HEK293T (cell line): ENCODE measurements at regions not wholly inside any gene's neighbourhood (a gene's known extent, or its start where the extent isn't known, plus 50 kb on each side); places are given as distances from the start of the nearest gene placed in this dataset.

Experiments used
- CTCF ChIA-PET: fragments of 350-600 bp; formaldehyde crosslinking; extraction: SDS; loops from one replicate; lab custom pipeline; 2021; ENCODE audit warnings: antibody characterized with exemption, inconsistent platforms; lab: Yijun Ruan, JAX
- POLR2A ChIA-PET: fragments of 350-600 bp; formaldehyde crosslinking; extraction: SDS; loops from one replicate; lab custom pipeline; 2020; ENCODE audit warnings: antibody characterized with exemption, inconsistent platforms; lab: Yijun Ruan, JAX
- DNase-seq: peaks from one replicate; pipeline ENCODE4 v3.0.0; 2012; ENCODE audit warnings: mixed read lengths; ENCODE audit errors: extremely low spot score
- ARNT ChIP-seq: fragments of 450-650 bp; IDR thresholded peaks from 2 replicates; pipeline ENCODE4 v1.6.1; 2017; ENCODE audit warnings: mild to moderate bottlenecking
- BHLHE40 ChIP-seq: fragments of 450-650 bp; IDR thresholded peaks from 2 replicates; pipeline ENCODE4 v1.6.1; 2016; ENCODE audit warnings: mild to moderate bottlenecking, moderate library complexity, borderline replicate concordance
- CTBP1 ChIP-seq: fragments of 450-650 bp; IDR thresholded peaks from 2 replicates; pipeline ENCODE4 v1.6.1; 2016; ENCODE audit warnings: borderline replicate concordance
- ELF4 ChIP-seq: fragments of 450-650 bp; IDR thresholded peaks from 2 replicates; pipeline ENCODE4 v1.6.1; 2017; ENCODE audit warnings: antibody characterized with exemption
- FOXA1 ChIP-seq: fragments of 450-650 bp; IDR thresholded peaks from 2 replicates; pipeline ENCODE4 v1.6.1; 2016; ENCODE audit warnings: mild to moderate bottlenecking
- FOXK2 ChIP-seq: fragments of 450-650 bp; IDR thresholded peaks from 2 replicates; pipeline ENCODE4 v1.6.1; 2016; ENCODE audit warnings: mild to moderate bottlenecking
- FOXM1 ChIP-seq: fragments of 450-650 bp; IDR thresholded peaks from 2 replicates; pipeline ENCODE4 v1.6.1; 2017; ENCODE audit warnings: mild to moderate bottlenecking, borderline replicate concordance
- HDGF ChIP-seq: fragments of 450-650 bp; IDR thresholded peaks from 2 replicates; pipeline ENCODE4 v1.6.1; 2017; ENCODE audit warnings: antibody characterized with exemption, borderline replicate concordance
- L3MBTL2 ChIP-seq: fragments of 450-650 bp; conservative IDR thresholded peaks from 2 replicates; pipeline ENCODE4 v1.6.1; 2016; ENCODE audit warnings: mild to moderate bottlenecking
- LEF1 ChIP-seq: fragments of 450-650 bp; IDR thresholded peaks from 2 replicates; pipeline ENCODE4 v1.6.1; 2017; ENCODE audit warnings: mild to moderate bottlenecking, borderline replicate concordance
- NFRKB ChIP-seq: fragments of 450-650 bp; IDR thresholded peaks from 2 replicates; pipeline ENCODE4 v1.6.1; 2016; ENCODE audit warnings: mild to moderate bottlenecking, moderate library complexity
- SP1 ChIP-seq: fragments of 450-650 bp; IDR thresholded peaks from 2 replicates; pipeline ENCODE4 v1.6.1; 2017
- SUZ12 ChIP-seq: fragments of 450-650 bp; IDR thresholded peaks from 2 replicates; pipeline ENCODE4 v1.6.1; 2016; ENCODE audit warnings: mild to moderate bottlenecking
- TARDBP ChIP-seq: fragments of 450-650 bp; IDR thresholded peaks from 2 replicates; pipeline ENCODE4 v1.6.1; 2016
- ZNF384 ChIP-seq: fragments of 450-650 bp; IDR thresholded peaks from 2 replicates; pipeline ENCODE4 v1.6.1; 2016
- TF ChIP-seq, protein P1 (sequence below): fragments of 450-650 bp; IDR thresholded peaks from 2 replicates; pipeline ENCODE4 v1.6.1; 2016

- DNase-seq: no peak
- ChIA-PET CTCF (no interaction called here), POLR2A (no interaction called here)
- no peak for TF ChIP-seq FOXM1
- no peak for TF ChIP-seq ELF4
- TF ChIP-seq HDGF: no peak
- TF ChIP-seq, protein P1, sequence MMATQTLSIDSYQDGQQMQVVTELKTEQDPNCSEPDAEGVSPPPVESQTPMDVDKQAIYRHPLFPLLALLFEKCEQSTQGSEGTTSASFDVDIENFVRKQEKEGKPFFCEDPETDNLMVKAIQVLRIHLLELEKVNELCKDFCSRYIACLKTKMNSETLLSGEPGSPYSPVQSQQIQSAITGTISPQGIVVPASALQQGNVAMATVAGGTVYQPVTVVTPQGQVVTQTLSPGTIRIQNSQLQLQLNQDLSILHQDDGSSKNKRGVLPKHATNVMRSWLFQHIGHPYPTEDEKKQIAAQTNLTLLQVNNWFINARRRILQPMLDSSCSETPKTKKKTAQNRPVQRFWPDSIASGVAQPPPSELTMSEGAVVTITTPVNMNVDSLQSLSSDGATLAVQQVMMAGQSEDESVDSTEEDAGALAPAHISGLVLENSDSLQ: no peak
- no peak for TF ChIP-seq ZNF384
These were observed 1178.7 kb upstream of the LRRTM1 start for GRCh38 chr2:81483254-81483653.

DNA sequence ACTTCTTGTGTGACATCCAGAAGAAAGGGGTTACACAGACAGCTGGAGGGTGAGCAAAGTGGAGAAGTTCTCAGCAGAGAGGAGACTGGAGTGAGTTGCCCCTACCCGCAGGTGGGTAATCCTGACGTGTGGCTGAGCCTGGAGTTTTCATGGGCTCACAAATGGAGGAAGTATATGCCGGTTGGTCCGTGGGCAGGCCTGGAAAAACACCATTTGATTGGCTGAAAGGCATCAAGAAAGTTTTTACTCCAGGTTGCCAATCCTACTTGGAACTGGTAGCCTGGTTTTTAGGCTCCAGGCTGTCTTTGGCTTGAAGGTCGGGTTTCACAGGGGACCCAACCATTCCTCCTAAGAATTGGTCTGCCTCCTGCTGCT is 1177.4 kb upstream of the LRRTM1 start:
- ChIA-PET CTCF (no interaction called here), POLR2A (no interaction called here)
- no peak for DNase-seq
- TF ChIP-seq FOXA1 (no peak), FOXM1 (no peak), ARNT (no peak), HDGF (no peak), SUZ12 (no peak), SP1 (no peak), CTBP1 (no peak), FOXK2 (no peak), LEF1 (no peak), BHLHE40 (no peak), TARDBP (no peak), ELF4 (no peak), ZNF384 (no peak), L3MBTL2 (no peak), NFRKB (no peak)
- TF ChIP-seq, protein P1: no peak

- ChIA-PET POLR2A (no interaction called here), CTCF (no interaction called here)
- DNase-seq: peak; percentile 10
- TF ChIP-seq HDGF: no peak
These were observed 1176.9 kb upstream of the LRRTM1 start for GRCh38 chr2:81481242-81481993.

GRCh38 chr2:81467096-81467495 is 1162.5 kb upstream of the LRRTM1 start:
- no peak for DNase-seq
- ChIA-PET CTCF (no interaction called here), POLR2A (no interaction called here)
- TF ChIP-seq HDGF: no peak
- no peak for TF ChIP-seq SP1
- TF ChIP-seq SUZ12: no peak
- no peak for TF ChIP-seq FOXK2
- TF ChIP-seq BHLHE40: no peak
- TF ChIP-seq FOXA1: no peak

DNA sequence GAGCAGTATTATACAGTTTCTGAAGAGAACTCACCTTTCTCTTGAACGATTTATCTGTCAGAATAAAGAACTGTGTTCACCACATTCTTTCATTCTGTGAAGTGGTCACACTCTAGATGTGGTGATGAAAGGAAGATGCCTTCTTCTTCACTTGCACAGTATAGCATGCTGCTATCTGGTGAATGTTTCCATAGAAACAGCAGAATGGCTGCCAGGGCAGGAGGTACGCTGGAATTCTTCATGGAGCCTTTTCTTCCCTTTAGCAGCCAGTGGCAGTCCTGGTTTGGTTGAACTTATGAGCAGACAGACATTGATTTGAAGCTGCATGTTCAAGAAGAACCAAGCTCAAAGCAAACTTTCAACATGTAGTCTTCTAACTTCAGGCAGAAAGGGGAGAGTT is 1157.9 kb upstream of the LRRTM1 start:
- no peak for DNase-seq
- ChIA-PET POLR2A (no interaction called here), CTCF (no interaction called here)
- TF ChIP-seq LEF1: no peak
- no peak for TF ChIP-seq SP1
- TF ChIP-seq FOXK2: no peak
- TF ChIP-seq BHLHE40: no peak
- TF ChIP-seq NFRKB: no peak
- no peak for TF ChIP-seq ELF4
- no peak for TF ChIP-seq HDGF
- TF ChIP-seq TARDBP: no peak
- no peak for TF ChIP-seq FOXM1
- no peak for TF ChIP-seq ZNF384
- no peak for TF ChIP-seq FOXA1
- TF ChIP-seq CTBP1: no peak
- TF ChIP-seq SUZ12: no peak
- no peak for TF ChIP-seq L3MBTL2
- TF ChIP-seq ARNT: no peak
- TF ChIP-seq, protein P1: no peak

GRCh38 chr2:81445176-81445575 is 1140.6 kb upstream of the LRRTM1 start:
- ChIA-PET CTCF (no interaction called here), POLR2A (no interaction called here)
- DNase-seq: no peak
- TF ChIP-seq ELF4: no peak
- TF ChIP-seq TARDBP: no peak
- no peak for TF ChIP-seq SUZ12
- no peak for TF ChIP-seq CTBP1
- no peak for TF ChIP-seq FOXK2
- no peak for TF ChIP-seq SP1
- TF ChIP-seq L3MBTL2: no peak
- no peak for TF ChIP-seq HDGF
- TF ChIP-seq FOXM1: no peak
- TF ChIP-seq, protein P1: no peak
